Sigmoid colon (tissue), 4 donors: ENCODE measurements at regions not wholly inside any gene's neighbourhood (a gene's known extent, or its start where the extent isn't known, plus 50 kb on each side); places are given as distances from the start of the nearest gene placed in this dataset.

Experiments
- CTCF ChIP-seq, 4 experiments: fragments of 450-650 bp in 3 of 4; fragments of 200-600 bp in 1 of 4; IDR thresholded peaks; one replicate each; pipeline ENCODE4 v1.5.1; 2016 to 2019; ENCODE audit warnings: antibody characterized with exemption in 4 of 4, mild to moderate bottlenecking in 3 of 4, moderate library complexity in 2 of 4
- POLR2A ChIP-seq, 2 donors: fragments of 450-650 bp; IDR thresholded peaks; one replicate each; pipeline ENCODE4 v1.6.1; 2016; ENCODE audit warnings: antibody characterized with exemption in 2 of 2, mild to moderate bottlenecking in 2 of 2, moderate library complexity in 2 of 2
- POLR2AphosphoS5 ChIP-seq, 4 donors: sonication (generic); formaldehyde crosslinking; IDR thresholded peaks; one replicate each; pipeline ENCODE4 v1.6.1; 2017; ENCODE audit warnings: antibody characterized with exemption in 4 of 4

DNA sequence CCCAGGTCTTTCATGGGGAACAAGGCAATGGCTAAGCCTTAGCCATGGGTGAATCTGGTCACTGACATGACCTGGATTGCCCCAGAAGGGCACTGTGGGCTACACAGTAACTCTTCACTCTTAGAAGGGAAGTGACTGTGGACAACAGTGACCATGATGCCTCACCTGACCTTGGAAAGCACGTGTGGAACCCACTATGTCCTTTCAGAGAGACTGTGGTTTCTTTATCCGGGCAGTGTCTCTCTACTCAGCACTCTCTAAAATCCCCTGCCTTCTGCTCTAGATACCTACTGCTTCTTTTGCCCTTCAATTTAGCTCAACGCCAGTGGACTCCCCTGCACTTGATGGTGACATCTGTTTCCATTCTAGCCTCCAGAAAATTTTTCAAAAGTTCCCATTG, 66.1 kb upstream of the ANKFN1 start:
- TF ChIP-seq POLR2A (IDR thresholded peaks at IDR 0.05) (no peak), CTCF (IDR thresholded peaks at IDR 0.05) (no peak), POLR2AphosphoS5 (IDR thresholded peaks at IDR 0.05) (no peak)
